NCI-H1436 (cell line): ENCODE measurements at regions not wholly inside any gene's neighbourhood (a gene's known extent, or its start where the extent isn't known, plus 50 kb on each side); places are given as distances from the start of the nearest gene placed in this dataset.
A peak's percentile ranks its signal among the peaks of the same experiment; 100 is the strongest.
"Not testable (repeated sequence)": the region's sequence is repeated elsewhere in the genome, so short reads cannot be mapped to it uniquely, and the experiment has no call there.

ENCODE experiments used
- DNase-seq: peaks from one replicate; lab custom pipeline; 2025; lab: John Stamatoyannopoulos, UW

DNA sequence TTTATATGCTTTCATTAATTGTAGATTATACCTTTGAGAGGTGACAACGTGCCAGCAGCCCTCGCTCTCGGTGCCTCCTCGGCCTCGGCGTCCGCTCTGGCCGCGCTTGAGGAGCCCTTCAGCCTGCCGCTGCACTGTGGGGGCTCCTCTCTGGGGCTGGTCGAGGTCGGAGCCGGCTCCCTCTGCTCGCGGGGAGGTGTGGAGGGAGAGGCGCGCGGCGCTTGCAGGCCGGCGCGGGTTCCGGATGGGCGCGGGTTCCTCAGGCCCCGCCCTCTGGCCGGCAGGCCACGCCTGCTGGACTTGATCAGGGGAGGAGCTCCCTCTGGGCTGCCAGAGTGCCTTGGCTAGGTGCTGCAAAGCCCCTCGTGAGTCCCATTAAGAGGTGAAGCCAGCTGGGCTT, 321.1 kb upstream of the PCDH18 start:
- DNase-seq: no peak

DNA sequence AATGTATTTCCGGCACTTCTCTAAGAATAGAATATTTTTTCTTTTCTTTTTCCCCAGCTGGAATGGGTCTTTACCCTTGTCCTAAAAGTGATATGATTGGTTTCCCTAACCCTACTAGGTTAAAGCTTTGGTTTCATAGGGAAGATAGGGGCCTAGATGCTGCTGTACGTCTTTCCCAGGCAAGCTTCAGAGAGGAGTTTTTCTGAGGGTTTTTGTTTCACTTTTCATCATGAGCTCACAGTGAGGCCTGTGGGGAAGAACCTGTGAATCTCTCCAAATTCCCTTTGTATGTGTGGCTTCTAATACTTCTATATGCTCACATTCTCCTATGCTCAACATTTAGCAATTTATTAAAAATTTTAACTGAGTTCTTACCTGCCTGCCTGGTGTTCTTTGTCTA, 320.0 kb upstream of the PCDH18 start:
- no peak for DNase-seq

DNA sequence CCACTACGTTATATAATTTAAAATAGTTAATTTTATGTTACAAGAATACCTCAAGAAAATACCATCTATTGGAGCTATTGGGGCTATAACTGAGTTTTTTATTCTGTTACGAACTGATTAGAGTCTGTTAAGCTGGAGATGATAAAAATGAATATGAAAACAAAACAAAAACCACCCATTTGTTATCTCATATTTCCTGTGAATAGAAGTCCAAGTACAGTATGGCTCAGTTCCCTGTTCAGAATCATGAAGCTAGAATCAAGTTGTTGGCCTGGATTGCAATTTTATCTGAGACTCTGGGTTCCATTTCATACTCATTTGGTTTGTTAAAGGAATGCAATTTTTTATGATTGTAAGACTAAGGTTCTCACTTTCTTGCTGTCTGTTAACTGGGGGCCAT, 319.1 kb upstream of the PCDH18 start:
- DNase-seq: no peak

DNA sequence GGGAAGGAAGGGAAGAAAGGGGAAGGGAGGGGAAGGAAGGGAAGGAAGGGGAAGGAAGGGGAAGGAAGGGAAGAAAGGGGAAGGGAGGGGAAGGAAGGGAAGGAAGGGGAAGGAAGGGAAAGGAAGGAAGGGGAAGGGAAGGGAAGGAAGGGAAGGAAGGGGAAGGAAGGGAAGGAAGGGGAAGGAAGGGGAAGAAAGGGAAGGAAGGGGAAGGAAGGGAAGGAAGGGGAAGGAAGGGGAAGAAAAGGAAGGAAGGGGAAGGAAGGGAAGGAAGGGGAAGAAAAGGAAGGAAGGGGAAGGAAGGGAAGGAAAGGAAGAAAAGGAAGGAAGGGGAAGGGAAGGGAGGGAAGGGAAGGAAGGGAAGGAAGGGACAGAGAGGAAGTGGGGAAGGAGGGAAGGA, 295.7 kb upstream of the PCDH18 start:
- not testable (repeated sequence) for DNase-seq

DNA sequence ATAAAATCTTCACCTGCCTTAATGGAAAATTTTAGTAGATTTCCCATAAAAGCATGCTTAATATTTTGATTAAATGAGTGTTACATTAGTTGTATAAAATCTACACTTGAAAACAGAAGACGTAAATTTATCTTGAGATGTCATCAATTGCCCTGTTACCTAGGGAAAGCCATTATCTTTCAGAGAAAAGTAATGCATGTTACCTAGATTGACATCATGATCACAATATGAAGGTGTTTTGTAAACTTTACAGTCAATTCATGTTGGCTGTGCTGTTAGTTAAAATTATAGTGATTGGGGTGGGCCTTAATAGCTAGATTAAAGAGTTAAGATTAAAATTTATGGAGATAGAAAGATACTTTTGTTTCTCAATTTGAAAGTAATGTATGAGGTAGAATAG, 293.2 kb upstream of the PCDH18 start:
- no peak for DNase-seq

DNA sequence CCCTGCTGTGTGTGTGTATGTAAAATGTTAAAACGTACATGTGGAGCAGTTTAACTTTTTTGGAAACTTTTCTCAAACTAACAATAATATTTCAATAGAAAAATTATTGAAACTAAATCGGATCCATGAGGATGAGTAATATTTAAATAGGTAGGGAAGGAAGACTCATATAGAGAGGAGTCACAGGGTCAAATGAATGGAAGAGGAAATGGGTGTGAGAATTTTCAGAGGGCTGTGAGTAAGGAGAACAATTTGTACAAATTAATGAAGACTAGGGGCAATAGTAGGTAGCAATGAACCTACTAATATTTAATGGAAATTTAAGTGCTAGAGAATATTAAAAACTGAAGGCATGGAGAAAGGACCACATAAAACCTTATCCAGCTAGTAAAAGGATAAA, 290.7 kb upstream of the PCDH18 start:
- DNase-seq: no peak

DNA sequence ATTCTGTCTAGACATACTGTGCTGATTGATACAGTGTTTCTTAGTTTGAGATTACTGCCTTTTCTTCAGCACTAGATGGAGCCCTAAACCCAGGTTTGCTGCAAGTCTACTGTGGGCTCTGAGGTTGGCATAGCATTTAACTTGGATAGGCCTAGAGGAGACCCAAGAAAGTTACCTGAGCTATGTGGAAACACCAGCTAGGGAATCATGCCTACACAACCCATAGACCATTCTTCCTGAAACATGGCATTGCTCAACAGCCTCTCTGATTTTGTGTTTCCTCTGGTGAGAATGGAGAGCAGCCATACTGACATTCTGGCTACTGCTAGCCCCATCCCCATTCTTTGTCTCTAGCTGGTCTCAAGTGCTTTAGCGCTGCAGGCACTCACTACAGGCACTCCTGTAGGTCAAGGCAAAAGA, 287.7 kb upstream of the PCDH18 start:
- peak; percentile 14 for DNase-seq

DNA sequence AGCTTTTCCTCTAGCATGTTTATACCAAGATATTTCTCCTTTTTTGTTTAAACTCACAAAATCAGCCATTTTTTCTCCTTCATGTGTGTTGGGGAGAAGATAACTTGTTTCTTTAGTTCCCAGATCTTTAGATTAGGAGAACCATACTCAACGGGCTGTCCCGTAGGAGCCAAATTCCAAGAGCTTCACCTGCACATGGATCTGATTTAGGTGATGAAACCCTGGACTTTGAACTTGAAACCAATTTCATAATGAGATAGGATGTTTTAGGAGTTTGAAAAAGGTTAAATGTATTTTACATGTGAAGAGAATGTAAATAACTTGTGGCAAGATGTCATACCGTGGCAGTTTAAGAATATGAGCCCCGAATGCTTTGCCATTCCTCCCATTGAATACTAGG, 280.0 kb upstream of the PCDH18 start:
- no peak for DNase-seq

DNA sequence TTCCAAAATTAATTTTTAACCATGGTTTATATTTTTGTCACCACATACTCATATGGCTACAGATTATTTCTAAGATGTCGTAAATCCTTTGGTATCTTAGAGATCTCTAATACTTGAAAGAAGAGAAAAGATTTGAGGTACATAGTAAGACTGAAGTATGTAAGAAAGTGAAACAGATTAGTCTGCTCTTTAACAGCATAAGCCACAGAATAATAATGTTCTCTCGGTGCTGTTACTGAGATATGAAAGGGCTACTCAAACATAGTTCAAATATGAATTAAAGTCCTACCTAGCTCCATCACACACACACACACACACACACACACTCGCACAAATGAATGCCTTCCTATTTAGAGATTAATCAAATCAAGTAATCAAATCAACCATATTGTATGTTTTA, 274.1 kb upstream of the PCDH18 start:
- DNase-seq: no peak

DNA sequence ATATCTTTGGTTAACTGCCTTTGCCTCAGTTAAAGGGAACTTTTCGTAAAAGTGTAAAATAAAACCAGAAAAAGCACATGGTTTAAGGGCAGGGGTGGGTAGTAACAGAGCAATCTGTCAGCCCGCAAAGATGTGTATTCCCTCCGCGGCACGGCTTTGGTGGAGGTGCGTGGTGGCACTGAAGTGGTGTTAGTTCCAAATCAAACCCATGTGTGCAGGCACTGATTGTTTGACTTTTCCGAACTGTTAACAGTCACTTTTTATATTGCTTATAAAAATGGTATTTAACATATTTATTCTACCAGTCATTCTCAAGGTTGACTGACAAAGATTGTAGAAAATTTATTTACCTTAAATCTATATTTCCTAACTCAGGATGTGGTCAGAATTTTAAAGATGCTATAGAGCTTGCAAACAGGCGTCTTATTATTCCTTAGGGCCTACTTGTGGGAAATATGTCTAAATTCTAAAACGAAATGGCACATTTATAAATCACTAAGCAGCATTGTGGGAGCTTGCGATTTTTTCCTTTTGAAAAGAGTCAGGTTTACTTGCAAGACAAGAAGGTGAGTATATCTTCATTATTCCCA, 272.7 kb upstream of the PCDH18 start:
- DNase-seq: no peak

DNA sequence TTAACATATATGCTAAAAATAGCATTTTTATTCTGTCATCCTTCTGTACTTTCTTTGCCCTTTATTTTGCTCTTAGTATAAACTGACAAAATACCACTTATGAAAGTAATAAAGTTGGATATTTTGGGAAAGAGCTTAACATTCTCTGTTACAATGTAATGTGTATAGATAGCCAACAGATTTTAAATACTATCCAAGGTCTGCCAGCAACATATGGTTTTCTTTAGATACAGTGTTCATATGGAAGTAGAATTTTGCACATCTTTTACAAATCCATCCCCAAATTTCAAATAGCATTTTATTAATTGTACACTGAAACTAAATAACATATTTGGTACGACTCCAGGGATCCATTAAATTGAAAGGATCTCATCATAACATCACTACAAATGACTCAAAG, 268.6 kb upstream of the PCDH18 start:
- DNase-seq: no peak

DNA sequence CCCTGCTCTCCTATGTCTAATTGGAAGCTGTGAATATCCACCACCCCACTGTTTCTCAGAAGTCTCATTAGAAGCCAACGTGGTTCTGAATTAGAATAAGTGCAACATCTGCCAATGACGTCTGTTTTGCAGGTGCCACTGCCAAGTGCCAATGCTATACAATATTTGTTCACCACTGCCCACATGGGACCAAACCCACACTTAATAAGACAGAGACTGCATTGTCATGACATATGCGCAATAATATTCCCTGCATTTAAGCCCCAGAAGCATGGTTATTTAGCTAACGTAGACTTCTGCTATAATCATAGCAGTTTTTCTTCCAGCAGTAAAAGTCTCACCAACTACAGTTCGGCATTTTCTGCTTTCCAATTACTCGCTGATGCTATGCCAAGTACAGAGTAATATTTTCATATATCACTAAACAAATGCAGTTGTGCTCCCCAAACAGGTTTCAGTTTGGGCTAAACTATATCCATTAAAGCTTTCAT, 262.5 kb upstream of the PCDH18 start:
- peak; percentile 51 for DNase-seq

DNA sequence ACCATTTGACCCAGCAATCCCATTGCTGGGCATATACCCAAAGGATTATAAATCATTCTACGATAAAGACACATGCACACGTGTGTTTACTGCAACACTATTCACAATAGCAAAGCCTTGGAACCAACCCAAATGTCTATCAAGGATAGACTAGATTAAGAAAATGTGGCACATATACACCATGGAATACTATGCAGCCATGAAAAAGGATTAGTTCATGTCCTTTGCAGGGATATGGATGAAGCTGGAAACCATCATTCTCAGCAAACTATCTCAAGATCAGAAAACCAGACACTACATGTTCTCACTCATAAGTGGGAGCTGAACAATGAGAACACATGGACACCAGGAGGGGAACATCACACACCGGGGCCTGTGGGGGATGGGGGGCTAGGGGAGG, 257.0 kb upstream of the PCDH18 start:
- DNase-seq: not testable (repeated sequence)

DNA sequence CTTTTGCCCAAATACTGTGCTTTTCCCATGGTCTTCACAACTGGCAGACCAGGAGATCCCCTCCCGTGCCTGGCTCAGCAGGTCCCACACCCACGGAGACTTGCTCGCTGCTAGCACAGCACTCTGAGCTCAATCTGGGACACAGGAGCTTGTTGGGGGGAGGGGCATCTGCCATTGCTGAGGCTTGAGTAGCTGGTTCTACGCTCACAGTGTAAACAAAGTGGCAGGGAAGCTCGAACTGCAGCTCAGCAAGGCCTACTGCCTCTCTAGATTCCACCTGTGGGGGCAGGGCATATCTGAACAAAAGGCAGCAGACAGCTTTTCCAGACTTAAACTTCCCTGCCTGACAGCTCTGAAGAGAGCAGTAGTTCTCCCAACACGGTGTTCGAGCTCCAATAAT, 251.6 kb upstream of the PCDH18 start:
- DNase-seq: not testable (repeated sequence)

DNA sequence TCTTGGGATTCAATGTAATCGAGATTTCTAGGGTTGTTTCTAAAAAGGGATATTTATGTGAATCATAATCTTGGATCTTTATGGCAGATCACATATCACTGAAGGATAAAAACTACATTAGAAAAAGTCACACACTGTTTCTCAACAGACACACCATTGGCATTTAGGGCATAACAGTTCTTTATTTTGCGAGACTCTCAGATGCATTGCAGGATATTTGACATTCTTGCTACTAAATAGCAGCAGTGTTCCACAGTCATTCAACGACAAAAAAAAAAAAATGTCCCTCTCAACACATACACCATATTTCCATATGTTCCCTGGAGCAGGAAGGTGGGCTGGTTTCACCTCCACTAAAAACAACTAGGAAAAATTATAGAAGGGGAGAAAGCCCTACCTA, 243.4 kb upstream of the PCDH18 start:
- DNase-seq: no peak

DNA sequence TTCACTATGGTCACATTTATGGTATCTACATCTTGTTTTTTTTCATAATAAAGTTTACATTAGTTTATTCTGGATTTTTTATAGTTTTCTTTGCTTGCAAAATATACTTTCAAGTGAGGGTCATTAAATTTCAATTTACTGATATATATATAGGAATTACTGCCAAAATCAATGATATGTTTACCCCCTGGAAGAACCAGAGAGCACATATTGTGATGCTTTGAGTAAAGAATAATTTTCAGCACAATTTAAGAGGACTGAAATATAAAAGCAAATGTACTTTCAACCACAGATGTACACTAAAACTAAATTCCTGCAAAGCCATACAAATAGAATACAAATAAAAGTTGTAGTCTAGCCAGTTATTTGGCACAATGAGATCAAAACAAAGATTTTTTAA, 242.2 kb upstream of the PCDH18 start:
- no peak for DNase-seq

DNA sequence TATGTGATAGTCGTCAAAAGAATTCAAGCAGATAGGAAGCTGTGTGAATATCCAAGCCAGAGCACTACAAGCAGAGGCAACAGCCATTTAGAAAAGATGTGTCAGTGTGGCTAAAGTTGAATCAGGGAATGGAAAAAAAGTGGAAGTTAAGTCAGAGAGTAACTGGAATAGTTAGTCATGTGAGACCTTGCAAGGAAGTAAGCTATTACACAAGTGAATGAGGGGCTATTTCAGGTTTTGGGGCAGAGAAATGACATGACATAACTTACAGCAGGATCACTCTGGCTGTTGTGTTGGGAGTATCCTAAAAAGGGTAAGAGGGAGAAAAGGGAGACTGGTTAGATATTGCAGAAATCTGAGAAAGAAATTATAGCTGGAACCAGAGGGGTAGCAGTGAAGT, 236.6 kb upstream of the PCDH18 start:
- DNase-seq: no peak

DNA sequence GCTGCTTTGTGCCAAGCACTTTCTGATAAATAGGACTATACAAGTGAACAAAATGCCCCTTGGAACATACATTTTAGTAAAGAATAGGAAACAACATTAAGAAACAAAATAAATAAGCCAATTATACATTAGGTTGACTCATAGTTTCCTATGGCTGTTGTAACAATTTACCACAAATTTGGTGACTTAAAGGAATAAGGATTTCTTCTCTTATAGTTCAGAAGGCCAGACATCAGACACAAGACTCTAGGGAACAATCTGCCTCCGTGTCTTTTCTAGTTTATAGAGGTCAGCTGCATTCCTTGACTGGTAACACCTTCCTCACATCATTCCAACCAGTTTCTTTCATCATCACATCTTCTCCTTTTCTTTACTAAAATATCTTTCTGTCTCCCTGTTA, 235.9 kb upstream of the PCDH18 start:
- DNase-seq: no peak

DNA sequence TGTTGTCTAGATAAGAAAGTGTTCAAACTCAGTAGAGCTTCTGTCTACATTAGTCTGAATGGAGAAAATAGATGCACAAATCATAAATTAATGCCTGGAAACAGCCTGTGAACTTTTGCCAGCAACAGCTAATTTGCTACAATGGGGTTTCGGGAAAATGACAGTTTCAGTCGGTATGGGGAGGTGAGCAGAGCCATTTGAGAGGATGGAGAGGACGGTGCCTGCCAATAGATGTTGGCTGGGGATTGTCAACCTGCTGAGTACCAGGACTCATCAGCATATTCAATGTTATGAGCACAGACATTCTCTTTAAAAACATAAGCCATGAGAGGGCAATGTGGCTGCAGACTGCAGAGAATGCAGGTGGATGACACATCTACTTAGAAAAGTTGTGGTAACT, 230.3 kb upstream of the PCDH18 start:
- no peak for DNase-seq

DNA sequence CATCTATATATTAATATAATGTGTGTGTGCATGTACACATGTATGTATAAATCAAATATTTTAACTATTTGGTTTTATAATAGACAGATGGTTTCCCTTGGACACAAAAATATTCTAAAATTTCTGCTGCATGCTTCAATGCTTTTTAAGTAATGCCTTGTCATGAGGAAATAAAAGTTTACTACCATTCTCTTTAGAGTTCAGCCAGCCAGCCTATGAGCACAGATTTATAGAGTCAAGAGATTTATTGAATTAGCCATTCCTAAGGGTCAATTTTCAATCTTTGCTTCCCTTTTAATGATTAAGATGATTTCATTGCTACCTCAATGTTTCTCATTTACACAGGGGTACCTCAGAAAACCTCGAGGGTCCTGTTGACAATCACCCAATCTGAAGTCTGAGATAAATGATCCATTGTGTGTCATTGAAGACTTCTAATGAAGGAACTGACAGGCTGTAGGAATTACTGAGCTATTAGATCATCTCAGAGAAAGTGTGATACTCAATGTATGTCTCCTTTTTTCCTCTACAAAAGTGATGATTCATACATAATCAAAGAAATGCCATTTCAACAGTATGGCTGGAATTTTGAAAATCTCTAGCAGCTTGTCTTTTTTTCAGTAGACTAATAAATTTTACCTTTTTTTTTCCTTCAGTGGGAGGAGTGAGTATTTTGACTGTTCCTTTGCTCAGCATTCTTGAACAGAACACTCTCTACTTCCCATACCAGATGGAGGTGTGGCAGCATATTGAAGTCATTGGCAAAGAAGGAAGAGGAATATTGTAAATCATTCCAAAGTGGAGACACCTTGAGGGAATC, 222.6 kb upstream of the PCDH18 start:
- no peak for DNase-seq

DNA sequence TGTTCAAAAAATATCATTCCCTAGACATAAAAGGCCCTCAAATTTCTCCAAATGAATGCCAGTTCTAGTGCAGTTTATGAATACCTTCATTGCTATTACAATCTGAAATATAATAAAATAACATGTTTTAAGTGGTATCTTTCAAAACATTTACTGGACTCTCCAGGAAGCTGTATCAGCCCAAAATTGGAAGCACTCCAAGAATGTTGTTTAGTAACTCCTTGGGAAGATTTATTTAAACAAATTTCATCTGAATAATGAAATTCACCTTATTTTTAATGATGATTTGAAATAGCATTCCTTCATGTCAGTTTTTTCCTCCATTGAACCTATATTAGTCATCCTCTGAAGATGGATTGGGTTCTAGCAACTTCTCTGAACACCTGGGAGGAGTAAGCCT, 217.2 kb upstream of the PCDH18 start:
- DNase-seq: no peak

DNA sequence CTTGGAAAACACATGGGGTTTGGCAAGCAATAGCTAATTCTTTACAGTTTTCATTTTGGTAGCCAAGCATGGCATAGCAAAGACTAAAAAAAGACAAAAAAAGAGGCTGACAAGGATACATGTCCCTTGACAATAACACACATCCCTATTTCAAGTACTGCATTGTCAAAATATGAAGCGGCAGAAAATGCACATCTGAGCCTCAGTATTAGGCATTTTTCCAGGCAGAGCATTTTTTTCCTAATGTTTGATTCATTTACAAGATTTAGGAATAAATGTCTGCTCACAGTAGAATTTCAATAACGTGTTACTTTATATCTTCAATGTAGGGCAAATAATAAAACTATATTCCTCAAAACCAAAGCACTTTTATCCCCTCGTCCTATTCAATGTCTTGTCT, 216.3 kb upstream of the PCDH18 start:
- DNase-seq: no peak

DNA sequence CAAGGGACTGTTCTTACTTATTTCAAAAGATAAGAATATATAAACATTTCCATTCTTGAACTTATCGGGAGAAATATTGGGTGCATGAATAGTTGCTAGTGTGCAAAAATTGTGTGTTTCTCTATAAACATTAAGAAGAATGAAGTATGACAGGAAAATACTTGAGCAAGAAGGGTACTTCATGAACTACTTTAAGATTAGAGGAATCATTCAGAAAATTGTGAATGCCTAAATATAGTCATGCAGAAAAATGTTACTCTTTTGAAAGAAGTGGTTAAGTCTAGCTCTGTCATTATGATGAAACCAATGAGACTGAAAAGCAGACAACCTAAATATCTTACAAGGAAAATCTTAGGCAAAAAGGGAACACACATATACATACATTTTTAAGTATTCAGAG, 207.8 kb upstream of the PCDH18 start:
- no peak for DNase-seq

DNA sequence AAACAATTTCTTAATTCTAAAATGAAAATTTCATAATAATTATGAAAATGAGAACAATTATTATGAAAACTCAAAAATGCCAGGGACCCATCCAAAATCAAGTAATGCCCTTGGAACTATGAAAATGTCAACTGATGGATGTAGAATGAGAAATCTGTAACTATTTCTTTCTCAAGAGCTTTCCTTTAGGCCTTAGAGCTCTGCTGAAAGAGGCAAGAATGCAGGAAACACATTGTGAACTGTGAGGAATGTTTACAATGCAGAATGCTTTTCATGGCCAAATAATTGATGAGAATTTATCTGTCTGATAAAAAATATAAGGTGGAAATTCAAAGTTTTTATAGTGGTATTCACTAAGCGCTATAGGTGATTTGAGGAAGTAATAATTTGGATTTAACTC, 207.1 kb upstream of the PCDH18 start:
- no peak for DNase-seq
